ENCODE measurements at regions not wholly inside any gene's neighbourhood (a gene's known extent, or its start where the extent isn't known, plus 50 kb on each side); places are given as distances from the start of the nearest gene placed in this dataset.
"Not testable (repeated sequence)": the region's sequence is repeated elsewhere in the genome, so short reads cannot be mapped to it uniquely, and the experiment has no call there.

DNA sequence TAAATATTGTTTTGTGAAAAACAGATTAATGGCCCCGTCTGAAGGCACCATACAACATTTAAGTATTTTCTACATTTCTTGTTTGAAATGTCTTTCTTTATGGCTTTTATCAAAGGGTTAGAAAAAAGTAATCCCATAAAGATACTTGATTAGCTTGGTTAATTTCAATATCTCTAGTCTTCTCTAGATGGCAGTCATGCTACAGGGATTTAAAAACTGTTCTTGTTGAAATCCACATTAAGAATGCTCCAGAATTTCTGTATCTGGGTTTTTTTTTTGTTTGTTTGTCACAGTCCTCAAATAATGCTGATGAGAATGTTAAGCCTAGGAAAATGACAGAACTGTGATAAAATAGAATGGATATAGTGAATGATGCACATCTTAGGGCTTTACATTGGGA, 109.0 kb upstream of the AADAT start:
- intact Hi-C loops (cut with micrococcal nuclease), result no loop called here
- no TSS peak for BruUV-seq (replicated peaks)
- H3K4me2 ChIP-seq (ENCODE audit: insufficient read depth, low read length), result no peak overlapping the region
- H3K4me3 ChIP-seq (replicated peaks in 1 of 3; ENCODE audit: insufficient read depth in 1 of 3, low read depth in 1 of 3, low read length in 3 of 3), result no peak overlapping the region
- H4K20me1 ChIP-seq (replicated peaks; ENCODE audit: control insufficient read depth, extremely low read depth, insufficient read depth, low read length), result no peaks in the 10 kb centered on the region
- H3K9me1 ChIP-seq (replicated peaks; ENCODE audit: control insufficient read depth, extremely low read depth, insufficient read depth, low read length), result no peaks in the 10 kb centered on the region
- no peak overlapping the region for H3K27ac ChIP-seq (ENCODE audit: insufficient read depth, low read depth, low read length)
- H3K9ac ChIP-seq (replicated peaks; ENCODE audit: extremely low read depth, insufficient read depth, low read length), result no peak overlapping the region
- POLR2A ChIA-PET, result no interaction called here
- no peak for DNase-seq (ENCODE audit: low read depth, low spot score)
- no peak for FAIRE-seq
- CTCF ChIA-PET, result no interaction called here
- no peaks in the 10 kb centered on the region for H3K79me2 ChIP-seq (ENCODE audit: control insufficient read depth, insufficient read depth, low read length)
- no peak for TF ChIP-seq GATA2 (IDR thresholded peaks at IDR 0.05; ENCODE audit: insufficient read depth, insufficient read length, low read depth, low read length)
- TF ChIP-seq JUN (IDR thresholded peaks at IDR 0.05; ENCODE audit: borderline replicate concordance, insufficient read depth, insufficient read length, low read depth), result no peak
- TF ChIP-seq EZH2 (IDR thresholded peaks at IDR 0.05; ENCODE audit: borderline replicate concordance, low read depth, low read length, severe bottlenecking), result no peak
- no peak for TF ChIP-seq POLR2A (IDR thresholded peaks at IDR 0.05; ENCODE audit: low read depth, low read length)
- TF ChIP-seq MYC (IDR thresholded peaks at IDR 0.05; ENCODE audit: low read depth, low read length), result no peak
- no peak for TF ChIP-seq POLR2AphosphoS5 (IDR thresholded peaks at IDR 0.05; ENCODE audit: insufficient read depth, low read depth, low read length)
- no peak for TF ChIP-seq FOS (IDR thresholded peaks at IDR 0.05; ENCODE audit: borderline replicate concordance, insufficient read depth, low read length)
- TF ChIP-seq, protein P1, sequence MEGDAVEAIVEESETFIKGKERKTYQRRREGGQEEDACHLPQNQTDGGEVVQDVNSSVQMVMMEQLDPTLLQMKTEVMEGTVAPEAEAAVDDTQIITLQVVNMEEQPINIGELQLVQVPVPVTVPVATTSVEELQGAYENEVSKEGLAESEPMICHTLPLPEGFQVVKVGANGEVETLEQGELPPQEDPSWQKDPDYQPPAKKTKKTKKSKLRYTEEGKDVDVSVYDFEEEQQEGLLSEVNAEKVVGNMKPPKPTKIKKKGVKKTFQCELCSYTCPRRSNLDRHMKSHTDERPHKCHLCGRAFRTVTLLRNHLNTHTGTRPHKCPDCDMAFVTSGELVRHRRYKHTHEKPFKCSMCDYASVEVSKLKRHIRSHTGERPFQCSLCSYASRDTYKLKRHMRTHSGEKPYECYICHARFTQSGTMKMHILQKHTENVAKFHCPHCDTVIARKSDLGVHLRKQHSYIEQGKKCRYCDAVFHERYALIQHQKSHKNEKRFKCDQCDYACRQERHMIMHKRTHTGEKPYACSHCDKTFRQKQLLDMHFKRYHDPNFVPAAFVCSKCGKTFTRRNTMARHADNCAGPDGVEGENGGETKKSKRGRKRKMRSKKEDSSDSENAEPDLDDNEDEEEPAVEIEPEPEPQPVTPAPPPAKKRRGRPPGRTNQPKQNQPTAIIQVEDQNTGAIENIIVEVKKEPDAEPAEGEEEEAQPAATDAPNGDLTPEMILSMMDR (IDR thresholded peaks at IDR 0.05; ENCODE audit: extremely low read depth in 1 of 2, insufficient read depth in 1 of 2, low read depth in 1 of 2, low read length in 2 of 2), result no peak
- TF ChIP-seq, protein P2, sequence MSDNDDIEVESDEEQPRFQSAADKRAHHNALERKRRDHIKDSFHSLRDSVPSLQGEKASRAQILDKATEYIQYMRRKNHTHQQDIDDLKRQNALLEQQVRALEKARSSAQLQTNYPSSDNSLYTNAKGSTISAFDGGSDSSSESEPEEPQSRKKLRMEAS (IDR thresholded peaks at IDR 0.05; ENCODE audit: insufficient read depth, insufficient read length), result no peak
- dilution Hi-C loops (cut with MboI; ENCODE audit: extremely low pct_ligation_motif_present, low sequenced_read_pairs), result no loop called here
- H3K4me1 ChIP-seq (ENCODE audit: control insufficient read depth, extremely low read depth, insufficient read depth, low read length), result no peaks in the 10 kb centered on the region
- no peaks in the 10 kb centered on the region for H3K27me3 ChIP-seq (ENCODE audit: control insufficient read depth in 2 of 2, insufficient read depth in 2 of 2, low read length in 2 of 2)
- no peaks in the 10 kb centered on the region for H3K9me3 ChIP-seq (replicated peaks; ENCODE audit: control insufficient read depth, insufficient read depth, low read length)
- H3K36me3 ChIP-seq (ENCODE audit: control insufficient read depth in 2 of 2, extremely low read depth in 1 of 2, insufficient read depth in 2 of 2, low read length in 2 of 2), result no peaks in the 10 kb centered on the region
- H2AFZ ChIP-seq (ENCODE audit: low read depth, low read length), result no peak overlapping the region

DNA sequence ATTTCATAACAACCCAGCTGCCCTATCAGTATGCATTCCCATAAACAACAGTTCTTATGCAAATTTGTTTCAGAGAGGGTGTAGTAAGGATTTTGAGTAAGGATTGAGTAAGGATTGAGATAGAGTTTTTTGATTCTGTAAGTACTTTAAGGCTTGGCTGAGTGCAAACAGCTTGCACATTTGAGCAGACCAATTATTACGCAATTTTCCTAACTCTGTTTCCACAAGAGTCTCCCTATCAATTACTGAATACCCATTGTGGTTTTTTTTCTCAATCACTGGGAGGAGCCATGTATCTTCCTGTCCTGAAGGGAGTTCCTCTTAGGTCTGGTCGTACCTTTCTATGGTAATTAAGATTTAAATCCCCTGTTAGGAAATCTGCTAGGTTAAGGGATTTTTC, 105.0 kb upstream of the AADAT start:
- CTCF ChIA-PET; FAIRE-seq; H2AFZ ChIP-seq (ENCODE audit: low read depth, low read length); DNase-seq (ENCODE audit: low read depth, low spot score); POLR2A ChIA-PET; intact Hi-C loops (cut with micrococcal nuclease); H3K27me3 ChIP-seq (ENCODE audit: control insufficient read depth in 2 of 2, insufficient read depth in 2 of 2, low read length in 2 of 2); dilution Hi-C loops (cut with MboI; ENCODE audit: extremely low pct_ligation_motif_present, low sequenced_read_pairs); H3K9me1 ChIP-seq (replicated peaks; ENCODE audit: control insufficient read depth, extremely low read depth, insufficient read depth, low read length); H3K9ac ChIP-seq (replicated peaks; ENCODE audit: extremely low read depth, insufficient read depth, low read length); H3K4me2 ChIP-seq (ENCODE audit: insufficient read depth, low read length); BruUV-seq (replicated peaks); H3K27ac ChIP-seq (ENCODE audit: insufficient read depth, low read depth, low read length); H3K4me1 ChIP-seq (ENCODE audit: control insufficient read depth, extremely low read depth, insufficient read depth, low read length); H3K36me3 ChIP-seq (ENCODE audit: control insufficient read depth in 2 of 2, extremely low read depth in 1 of 2, insufficient read depth in 2 of 2, low read length in 2 of 2); H4K20me1 ChIP-seq (replicated peaks; ENCODE audit: control insufficient read depth, extremely low read depth, insufficient read depth, low read length); H3K4me3 ChIP-seq (replicated peaks in 1 of 3; ENCODE audit: insufficient read depth in 1 of 3, low read depth in 1 of 3, low read length in 3 of 3); H3K79me2 ChIP-seq (ENCODE audit: control insufficient read depth, insufficient read depth, low read length); H3K9me3 ChIP-seq (replicated peaks; ENCODE audit: control insufficient read depth, insufficient read depth, low read length): not testable (repeated sequence)
